ENCODE measurements at regions not wholly inside any gene's neighbourhood (a gene's known extent, or its start where the extent isn't known, plus 50 kb on each side); places are given as distances from the start of the nearest gene placed in this dataset.

DNA sequence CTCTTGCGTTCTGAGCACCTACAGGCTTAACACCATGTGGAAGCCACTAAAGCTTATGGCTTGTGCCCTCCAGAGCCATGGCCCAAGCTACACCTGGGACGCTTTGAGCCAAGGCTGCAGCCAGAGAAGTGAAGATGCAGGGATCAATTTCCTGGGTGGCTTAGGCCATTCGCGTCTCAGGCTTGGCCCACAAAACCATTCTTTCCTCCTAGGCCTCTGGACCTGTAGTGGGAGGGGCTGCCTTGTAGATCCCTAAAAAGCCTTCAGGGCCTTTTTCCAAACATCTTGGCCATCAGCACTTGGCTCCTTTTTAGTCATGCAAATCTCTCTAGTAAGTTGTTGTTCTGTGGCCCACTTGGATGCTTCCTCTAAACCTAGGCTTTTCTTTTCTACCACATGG is 401.7 kb upstream of the RUNX1 start:
- no peak for DNase-seq (ENCODE audit: low spot score in 2 of 2)
- Histone ChIP-seq H3K27me3 (no peaks in the 10 kb centered on the region), H3K36me3 (no peaks in the 10 kb centered on the region), H3K27ac (no peak overlapping the region), H3K4me1 (no peaks in the 10 kb centered on the region), H3K4me3 (no peak overlapping the region), H3K9me3 (no peaks in the 10 kb centered on the region)
- 94 to 95% methylated on average over 4 of the region's 4 CpGs for WGBS, 2 donors
- TF ChIP-seq EP300 (IDR thresholded peaks at IDR 0.05) (no peak), POLR2A (IDR thresholded peaks at IDR 0.05) (no peak)
- TF ChIP-seq, protein P1, sequence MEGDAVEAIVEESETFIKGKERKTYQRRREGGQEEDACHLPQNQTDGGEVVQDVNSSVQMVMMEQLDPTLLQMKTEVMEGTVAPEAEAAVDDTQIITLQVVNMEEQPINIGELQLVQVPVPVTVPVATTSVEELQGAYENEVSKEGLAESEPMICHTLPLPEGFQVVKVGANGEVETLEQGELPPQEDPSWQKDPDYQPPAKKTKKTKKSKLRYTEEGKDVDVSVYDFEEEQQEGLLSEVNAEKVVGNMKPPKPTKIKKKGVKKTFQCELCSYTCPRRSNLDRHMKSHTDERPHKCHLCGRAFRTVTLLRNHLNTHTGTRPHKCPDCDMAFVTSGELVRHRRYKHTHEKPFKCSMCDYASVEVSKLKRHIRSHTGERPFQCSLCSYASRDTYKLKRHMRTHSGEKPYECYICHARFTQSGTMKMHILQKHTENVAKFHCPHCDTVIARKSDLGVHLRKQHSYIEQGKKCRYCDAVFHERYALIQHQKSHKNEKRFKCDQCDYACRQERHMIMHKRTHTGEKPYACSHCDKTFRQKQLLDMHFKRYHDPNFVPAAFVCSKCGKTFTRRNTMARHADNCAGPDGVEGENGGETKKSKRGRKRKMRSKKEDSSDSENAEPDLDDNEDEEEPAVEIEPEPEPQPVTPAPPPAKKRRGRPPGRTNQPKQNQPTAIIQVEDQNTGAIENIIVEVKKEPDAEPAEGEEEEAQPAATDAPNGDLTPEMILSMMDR (IDR thresholded peaks at IDR 0.05), result no peak

DNA sequence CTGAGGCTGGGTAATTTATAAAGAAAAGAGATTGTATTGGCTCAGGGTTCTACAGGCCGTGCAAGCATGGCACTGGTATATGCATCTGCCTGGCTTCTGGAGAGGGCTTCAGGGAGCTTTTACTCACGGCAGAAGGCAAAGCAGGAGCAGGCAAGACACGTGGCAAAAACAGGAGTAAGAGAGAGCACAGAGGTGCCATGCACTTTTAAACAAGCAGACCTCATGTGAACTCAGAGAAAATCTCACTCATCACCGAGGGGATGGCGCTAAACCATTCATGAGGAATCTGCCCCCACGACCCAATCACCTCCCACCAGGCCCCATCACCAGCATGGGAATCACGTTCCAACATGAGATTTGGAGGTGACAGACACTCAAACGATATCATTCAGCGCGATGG is 400.7 kb upstream of the RUNX1 start:
- no peaks in the 10 kb centered on the region for H3K36me3 ChIP-seq
- no peak for DNase-seq (ENCODE audit: low spot score in 2 of 2)
- H3K4me1 ChIP-seq, result no peaks in the 10 kb centered on the region
- no peak overlapping the region for H3K4me3 ChIP-seq
- TF ChIP-seq POLR2A (IDR thresholded peaks at IDR 0.05), result no peak
- TF ChIP-seq, protein P1 (IDR thresholded peaks at IDR 0.05), result no peak
- no peak for TF ChIP-seq EP300 (IDR thresholded peaks at IDR 0.05)
- no peaks in the 10 kb centered on the region for H3K27me3 ChIP-seq
- no peaks in the 10 kb centered on the region for H3K9me3 ChIP-seq
- H3K27ac ChIP-seq, result no peak overlapping the region
- WGBS, 2 donors, result 91 to 93% methylated on average over 10 of the region's 10 CpGs

DNA sequence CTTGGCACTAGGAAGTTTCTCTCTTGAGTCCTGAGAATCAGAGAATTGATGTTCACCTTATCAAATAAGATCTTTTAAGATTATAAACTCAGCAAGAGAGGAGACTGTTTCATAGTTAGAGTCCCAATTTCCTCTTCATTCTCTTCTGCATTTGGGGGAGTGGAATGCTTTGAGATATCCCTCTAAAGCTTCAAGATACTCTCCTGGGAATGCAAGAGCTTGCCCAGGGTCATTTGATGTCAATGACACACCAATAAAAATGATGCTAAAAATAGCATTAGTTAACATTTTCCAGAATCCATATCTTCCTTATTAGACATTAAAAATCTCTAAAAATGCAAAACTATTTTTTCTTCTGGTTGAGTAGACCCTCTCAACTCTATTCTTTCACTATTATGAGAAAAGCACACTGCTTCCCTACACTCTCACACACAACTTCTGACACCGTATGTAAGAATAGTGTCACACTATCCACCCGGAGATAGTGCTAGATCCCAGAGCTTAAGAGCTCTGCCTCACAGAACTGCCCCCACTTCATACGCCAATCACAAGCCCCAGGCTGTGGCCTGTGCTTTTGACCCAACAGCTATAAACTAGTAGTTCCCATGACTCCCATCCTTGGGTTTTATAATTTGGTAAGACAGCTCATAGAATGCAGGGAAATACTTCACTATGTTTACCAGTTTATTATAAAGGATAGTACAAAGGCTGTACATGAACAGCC is 399.9 kb upstream of the RUNX1 start:
- H3K27ac ChIP-seq, result no peak overlapping the region
- H3K36me3 ChIP-seq, result no peaks in the 10 kb centered on the region
- no peaks in the 10 kb centered on the region for H3K9me3 ChIP-seq
- H3K27me3 ChIP-seq, result no peaks in the 10 kb centered on the region
- no peak overlapping the region for H3K4me3 ChIP-seq
- 69 to 82% methylated on average over 3 of the region's 3 CpGs for WGBS, 2 donors
- H3K4me1 ChIP-seq, result no peaks in the 10 kb centered on the region
- no peak for DNase-seq (ENCODE audit: low spot score in 2 of 2)
- TF ChIP-seq EP300 (IDR thresholded peaks at IDR 0.05) (no peak), POLR2A (IDR thresholded peaks at IDR 0.05) (no peak)
- TF ChIP-seq, protein P1 (IDR thresholded peaks at IDR 0.05), result no peak

DNA sequence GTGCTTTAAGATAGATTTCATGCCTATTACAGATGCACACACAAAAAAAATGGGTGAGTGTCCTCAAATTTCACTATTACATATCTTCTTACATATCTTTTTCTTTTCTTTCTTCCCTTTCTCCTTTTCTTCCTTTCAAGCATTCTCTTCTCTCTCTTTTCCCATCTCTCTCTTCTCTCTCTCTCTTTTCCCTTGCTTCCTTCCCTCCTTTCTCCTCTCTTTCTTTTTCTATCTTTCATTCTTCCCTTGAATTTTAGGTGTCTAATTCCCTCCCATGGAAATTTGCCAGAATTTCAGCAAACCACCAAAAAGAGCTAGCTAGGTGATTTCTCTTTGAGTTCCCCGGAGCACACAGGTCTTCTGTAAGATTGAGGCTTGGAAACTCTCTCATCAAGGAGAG is 395.3 kb upstream of the RUNX1 start:
- WGBS, 2 donors, result 91 to 92% methylated on average over 1 of the region's 1 CpG
- peaks cover 0 to under 1% (median 0%) of the 10 kb centered on the region in 4 donors for H3K4me1 ChIP-seq
- DNase-seq (ENCODE audit: low spot score in 2 of 2), result no peak

More for the DNA sequence above, 395.3 kb upstream of the RUNX1 start:
- no peak for TF ChIP-seq POLR2A (IDR thresholded peaks at IDR 0.05)
- TF ChIP-seq, protein P1 (IDR thresholded peaks at IDR 0.05), result no peak
- TF ChIP-seq EP300 (IDR thresholded peaks at IDR 0.05), result no peak
- H3K4me3 ChIP-seq, result no peak overlapping the region
- H3K27me3 ChIP-seq, result no peaks in the 10 kb centered on the region
- H3K27ac ChIP-seq, result no peak overlapping the region
- H3K9me3 ChIP-seq, result no peaks in the 10 kb centered on the region
- H3K36me3 ChIP-seq, result no peaks in the 10 kb centered on the region

All from tibial nerve (tissue), 4 donors.